Neural cell (in vitro differentiated cells): ENCODE measurements at regions not wholly inside any gene's neighbourhood (a gene's known extent, or its start where the extent isn't known, plus 50 kb on each side); places are given as distances from the start of the nearest gene placed in this dataset.

ENCODE experiments used
- H2AFZ ChIP-seq: fragments of 200-600, 300-800 bp; sonication (generic), shearing (Covaris generic); 2 replicates; pipeline ENCODE4 v1.6.0; 2014; ENCODE audit warnings: low read depth, mild to moderate bottlenecking, antibody characterized with exemption, low read length, moderate library complexity
- H3F3A ChIP-seq: fragments of 200-600 bp; shearing (Covaris generic); 2 replicates; pipeline ENCODE4 v1.6.1; 2016; ENCODE audit warnings: mild to moderate bottlenecking, moderate library complexity, mixed read lengths, antibody characterized with exemption, low read length; ENCODE audit not compliant: insufficient read depth, poor library complexity, severe bottlenecking
- H3K27ac ChIP-seq: fragments of 200-600, 300-800 bp; sonication (generic), shearing (Covaris generic); 2 replicates; pipeline ENCODE4 v1.5.1; 2014; ENCODE audit warnings: mild to moderate bottlenecking, low read length, moderate library complexity
- H3K27me3 ChIP-seq: fragments of 300-800, 200-600 bp; sonication (generic), shearing (Covaris generic); 2 replicates; pipeline ENCODE4 v1.6.0; 2014; ENCODE audit warnings: mild to moderate bottlenecking, low read depth, low read length, moderate library complexity; ENCODE audit not compliant: insufficient read depth
- H3K36me3 ChIP-seq: fragments of 300-800, 200-600 bp; sonication (generic), shearing (Covaris generic); 2 replicates; pipeline ENCODE4 v1.5.1; 2014; ENCODE audit warnings: mild to moderate bottlenecking, antibody characterized with exemption, low read length, moderate library complexity; ENCODE audit not compliant: insufficient read depth
- H3K4me2 ChIP-seq: fragments of 300-800, 200-600 bp; sonication (generic), shearing (Covaris generic); 2 replicates; pipeline ENCODE4 v1.6.0; 2014; ENCODE audit warnings: mild to moderate bottlenecking, low read length
- H3K4me3 ChIP-seq: fragments of 300-800, 200-600 bp; sonication (generic), shearing (Covaris generic); 2 replicates; pipeline ENCODE4 v1.5.1; 2014; ENCODE audit warnings: mild to moderate bottlenecking, low read length, moderate library complexity
- H3K79me2 ChIP-seq: fragments of 200-600 bp; shearing (Covaris generic); replicated peaks from 2 replicates; pipeline ENCODE4 v1.6.0; 2014; ENCODE audit warnings: mild to moderate bottlenecking, low read length, moderate library complexity; ENCODE audit not compliant: insufficient read depth
- H3K9ac ChIP-seq: fragments of 300-800, 200-600 bp; sonication (generic), shearing (Covaris generic); 2 replicates; pipeline ENCODE4 v1.6.1; 2016; ENCODE audit warnings: mild to moderate bottlenecking, low read length, mixed read lengths
- H3K9me2 ChIP-seq: fragments of 200-600 bp; shearing (Covaris generic); 2 replicates; pipeline ENCODE4 v1.6.1; 2016; ENCODE audit warnings: mild to moderate bottlenecking, low read length, mixed read lengths; ENCODE audit not compliant: insufficient read depth
- H3K9me3 ChIP-seq: fragments of 200-600, 300-800 bp; sonication (generic), shearing (Covaris generic); 2 replicates; pipeline ENCODE4 v1.6.1; 2016; ENCODE audit warnings: mild to moderate bottlenecking, mixed run types, low read length, moderate library complexity, mixed read lengths
- H4K20me1 ChIP-seq: fragments of 200-600 bp; shearing (Covaris generic); 2 replicates; pipeline ENCODE4 v1.6.1; 2016; ENCODE audit warnings: mild to moderate bottlenecking, mixed run types; ENCODE audit not compliant: insufficient read depth
- CTCF ChIP-seq: fragments of 450-650 bp; IDR thresholded peaks from 2 replicates; pipeline ENCODE4 v1.5.1; 2014; ENCODE audit warnings: antibody characterized with exemption, mild to moderate bottlenecking, moderate library complexity; ENCODE audit not compliant: poor library complexity, severe bottlenecking
- EP300 ChIP-seq: fragments of 450-650 bp; conservative IDR thresholded peaks from 2 replicates; pipeline ENCODE4 v1.6.1; 2014; ENCODE audit warnings: antibody characterized with exemption, mild to moderate bottlenecking, moderate library complexity; ENCODE audit not compliant: poor library complexity, severe bottlenecking
- EZH2 ChIP-seq: fragments of 200-600, 300-800 bp; shearing (Covaris generic), sonication (generic); IDR thresholded peaks from 2 replicates; pipeline ENCODE4 v1.6.1; 2014; ENCODE audit warnings: antibody characterized with exemption, low read length, borderline replicate concordance, mild to moderate bottlenecking; ENCODE audit not compliant: insufficient read depth, poor library complexity, severe bottlenecking
- MXI1 ChIP-seq: fragments of 450-650 bp; conservative IDR thresholded peaks from 2 replicates; pipeline ENCODE4 v1.6.1; 2014; ENCODE audit warnings: antibody characterized with exemption, mild to moderate bottlenecking; ENCODE audit not compliant: poor library complexity, severe bottlenecking
- POLR2AphosphoS5 ChIP-seq: IDR thresholded peaks from 2 replicates; pipeline ENCODE4 v1.6.1; 2012
- RAD21 ChIP-seq: fragments of 450-650 bp; conservative IDR thresholded peaks from 2 replicates; pipeline ENCODE4 v1.6.1; 2014; ENCODE audit warnings: antibody characterized with exemption, mild to moderate bottlenecking, moderate library complexity
- REST ChIP-seq: IDR thresholded peaks from 2 replicates; pipeline ENCODE4 v1.6.1; 2012; ENCODE audit warnings: borderline replicate concordance
- SMC3 ChIP-seq: fragments of 450-650 bp; conservative IDR thresholded peaks from 2 replicates; pipeline ENCODE4 v1.6.1; 2014; ENCODE audit warnings: antibody characterized with exemption, mild to moderate bottlenecking, moderate library complexity; ENCODE audit not compliant: poor library complexity
- TAF1 ChIP-seq: IDR thresholded peaks from 2 replicates; pipeline ENCODE4 v1.6.1; 2012; ENCODE audit warnings: low read depth

DNA sequence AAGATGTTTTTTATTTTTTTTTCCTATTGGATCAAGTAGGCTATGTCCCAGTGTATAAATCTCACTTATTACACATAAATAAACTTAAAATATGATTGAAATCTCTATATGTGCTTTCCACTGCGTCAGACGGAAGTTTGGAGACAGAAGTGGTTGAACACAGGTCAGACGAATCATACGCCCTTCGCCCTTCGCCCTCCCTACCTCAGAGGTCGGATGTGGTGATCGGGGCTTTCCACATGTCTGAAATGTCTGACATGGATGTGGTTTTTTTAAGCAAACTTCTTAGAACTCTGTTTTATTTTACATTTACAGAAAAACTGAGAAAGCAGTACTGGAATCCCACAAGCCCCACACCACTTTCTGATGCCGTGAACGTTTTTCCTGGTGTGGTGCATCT, 344.4 kb downstream of the THBS2 start:
- Histone ChIP-seq H3F3A (no peaks in the 10 kb centered on the region), H2AFZ (no peak overlapping the region), H3K9me2 (no peaks in the 10 kb centered on the region), H3K36me3 (no peaks in the 10 kb centered on the region), H3K4me3 (no peak overlapping the region), H3K27me3 (no peaks in the 10 kb centered on the region), H3K4me2 (no peak overlapping the region), H3K79me2 (no peaks in the 10 kb centered on the region), H3K9ac (no peak overlapping the region), H3K27ac (no peak overlapping the region), H4K20me1 (no peaks in the 10 kb centered on the region), H3K9me3 (no peaks in the 10 kb centered on the region)
- TF ChIP-seq RAD21 = no peak

DNA sequence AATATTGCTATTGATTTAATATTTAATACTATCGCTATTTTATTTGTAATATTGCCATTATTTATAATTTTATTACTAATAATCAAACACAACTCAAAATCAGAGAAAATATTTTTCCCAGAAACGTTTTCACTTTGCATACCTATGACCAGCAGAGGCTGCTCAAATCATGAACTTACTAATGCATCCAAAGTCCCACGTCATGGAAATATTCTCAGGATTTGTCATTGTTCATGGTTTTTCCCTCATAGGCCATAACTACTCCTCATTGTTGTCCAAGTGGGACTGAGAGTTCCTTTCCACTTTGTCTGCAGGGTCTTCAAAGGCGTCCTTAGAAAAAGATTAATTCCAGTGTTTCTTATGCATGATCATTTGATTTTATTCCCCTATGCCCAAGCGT, 344.8 kb downstream of the THBS2 start:
- Histone ChIP-seq H3K4me2 (no peak overlapping the region), H3K9me3 (no peaks in the 10 kb centered on the region), H3K79me2 (no peaks in the 10 kb centered on the region), H3K4me3 (no peak overlapping the region), H3K9ac (no peak overlapping the region), H2AFZ (no peak overlapping the region), H3K36me3 (no peaks in the 10 kb centered on the region), H3K9me2 (no peaks in the 10 kb centered on the region), H3K27me3 (no peaks in the 10 kb centered on the region), H3F3A (no peaks in the 10 kb centered on the region), H3K27ac (no peak overlapping the region), H4K20me1 (no peaks in the 10 kb centered on the region)
- TF ChIP-seq RAD21 = no peak
- TF ChIP-seq EZH2 = no peak
- no peak for TF ChIP-seq TAF1
- no peak for TF ChIP-seq CTCF
- no peak for TF ChIP-seq EP300
- TF ChIP-seq REST = no peak
- TF ChIP-seq SMC3 = no peak
- TF ChIP-seq POLR2AphosphoS5 = no peak
- no peak for TF ChIP-seq MXI1

DNA sequence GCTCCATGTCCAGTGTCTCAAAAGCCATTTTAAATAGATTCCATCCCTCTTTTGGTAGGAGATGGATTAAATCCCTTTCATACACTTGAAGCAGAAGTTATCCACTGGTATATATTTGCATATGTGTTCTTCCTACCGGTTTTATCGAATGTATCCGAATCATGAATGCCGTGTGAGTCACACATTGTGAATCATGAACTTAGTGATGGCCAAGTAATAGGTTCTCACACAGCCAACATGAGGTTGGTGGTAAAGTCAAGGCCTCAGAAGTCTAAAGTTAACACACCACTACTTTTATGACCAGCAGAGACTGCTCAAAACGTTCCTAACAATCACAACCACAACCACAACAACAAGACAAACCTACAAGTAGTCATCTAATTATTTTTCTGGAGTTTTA, 345.5 kb downstream of the THBS2 start:
- no peak overlapping the region for H3K4me2 ChIP-seq
- no peaks in the 10 kb centered on the region for H3K27me3 ChIP-seq
- H3K79me2 ChIP-seq = no peaks in the 10 kb centered on the region
- H3K9ac ChIP-seq = no peak overlapping the region
- TF ChIP-seq TAF1 = no peak
- no peak for TF ChIP-seq SMC3
- no peak for TF ChIP-seq EZH2
- TF ChIP-seq POLR2AphosphoS5 = no peak
- no peaks in the 10 kb centered on the region for H3K9me3 ChIP-seq
- H4K20me1 ChIP-seq = no peaks in the 10 kb centered on the region
- H3F3A ChIP-seq = no peaks in the 10 kb centered on the region
- no peaks in the 10 kb centered on the region for H3K9me2 ChIP-seq
- no peaks in the 10 kb centered on the region for H3K36me3 ChIP-seq
- no peak overlapping the region for H2AFZ ChIP-seq
- H3K27ac ChIP-seq = no peak overlapping the region
- no peak overlapping the region for H3K4me3 ChIP-seq
